ENCODE measurements at regions not wholly inside any gene's neighbourhood (a gene's known extent, or its start where the extent isn't known, plus 50 kb on each side); places are given as distances from the start of the nearest gene placed in this dataset.

- H3K4me3 Mint-ChIP-seq, result no peak overlapping the region
- no peaks in the 10 kb centered on the region for H3K36me3 Mint-ChIP-seq
- H3K27ac Mint-ChIP-seq, result no peak overlapping the region
- H3K4me1 Mint-ChIP-seq, result no peaks in the 10 kb centered on the region
- peaks cover 8% of the 10 kb centered on the region for H3K9me3 Mint-ChIP-seq
- DNase-seq, result no peak
- no peaks in the 10 kb centered on the region for H3K27me3 Mint-ChIP-seq
Measured at GRCh38 chr16:7148606-7149005, 184.0 kb upstream of the RBFOX1 start.

DNA sequence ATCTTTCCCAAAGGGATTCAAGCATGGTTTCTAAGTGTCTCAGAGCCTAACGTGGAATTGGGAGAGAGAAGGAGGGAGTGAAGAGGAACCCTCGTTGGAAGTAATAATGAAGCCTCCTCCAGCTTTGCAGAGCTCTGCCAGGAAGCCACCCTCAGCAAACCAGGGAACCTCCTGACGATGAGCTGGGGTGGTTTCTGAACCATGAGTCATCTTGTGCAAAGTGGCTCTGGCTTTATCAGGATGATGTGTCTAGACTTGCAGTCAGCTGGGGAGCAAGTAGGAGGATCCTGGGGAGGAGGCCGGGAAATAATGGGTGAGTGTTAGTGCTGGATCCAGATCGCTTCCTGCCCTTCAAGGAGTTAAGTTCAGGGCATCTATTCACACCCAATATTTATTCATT lies 191.7 kb upstream of the RBFOX1 start:
- no peaks in the 10 kb centered on the region for H3K36me3 Mint-ChIP-seq
- H3K27me3 Mint-ChIP-seq, result no peaks in the 10 kb centered on the region
- peaks cover 12% of the 10 kb centered on the region for H3K9me3 Mint-ChIP-seq
- H3K27ac Mint-ChIP-seq, result no peak overlapping the region
- H3K4me1 Mint-ChIP-seq, result no peaks in the 10 kb centered on the region
- H3K4me3 Mint-ChIP-seq, result no peak overlapping the region
- no peak for DNase-seq

- no peaks in the 10 kb centered on the region for H3K4me1 Mint-ChIP-seq
- H3K27me3 Mint-ChIP-seq, result no peaks in the 10 kb centered on the region
- DNase-seq, result no peak
- H3K9me3 Mint-ChIP-seq, result peaks cover 10% of the 10 kb centered on the region
- no peak overlapping the region for H3K4me3 Mint-ChIP-seq
- H3K36me3 Mint-ChIP-seq, result no peaks in the 10 kb centered on the region
- H3K27ac Mint-ChIP-seq, result no peak overlapping the region
Measured at GRCh38 chr16:7137560-7138330, 194.9 kb upstream of the RBFOX1 start.

GRCh38 chr16:7132465-7132864 lies 200.2 kb upstream of the RBFOX1 start:
- H3K4me1 Mint-ChIP-seq, result no peaks in the 10 kb centered on the region
- no peak overlapping the region for H3K4me3 Mint-ChIP-seq
- peaks cover 5% of the 10 kb centered on the region for H3K9me3 Mint-ChIP-seq
- no peak for DNase-seq
- H3K27ac Mint-ChIP-seq, result no peak overlapping the region
- H3K36me3 Mint-ChIP-seq, result no peaks in the 10 kb centered on the region
- H3K27me3 Mint-ChIP-seq, result no peaks in the 10 kb centered on the region

DNA sequence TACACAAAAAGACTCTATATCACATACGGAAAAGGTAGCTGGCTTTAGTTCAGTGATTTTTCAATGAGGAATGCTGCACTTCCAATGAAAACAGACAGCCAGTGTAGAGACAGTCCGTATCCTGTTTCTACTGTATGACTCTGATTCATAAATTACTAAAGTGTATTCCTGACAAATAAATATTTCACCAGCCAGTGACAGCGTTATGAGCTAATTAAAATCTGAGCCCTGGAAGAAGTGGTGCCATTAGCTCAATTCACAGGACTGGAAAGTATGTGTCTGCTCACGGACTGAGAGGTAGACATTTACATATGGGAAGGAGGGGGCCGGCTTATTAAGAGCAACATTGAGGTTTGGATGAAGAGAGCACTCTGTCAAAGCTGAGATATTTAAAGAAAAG lies 207.9 kb upstream of the RBFOX1 start:
- no peak overlapping the region for H3K27ac Mint-ChIP-seq
- no peak overlapping the region for H3K4me3 Mint-ChIP-seq
- no peaks in the 10 kb centered on the region for H3K36me3 Mint-ChIP-seq
- H3K4me1 Mint-ChIP-seq, result no peaks in the 10 kb centered on the region
- no peaks in the 10 kb centered on the region for H3K27me3 Mint-ChIP-seq
- no peak for DNase-seq
- peaks cover 5% of the 10 kb centered on the region for H3K9me3 Mint-ChIP-seq

GRCh38 chr16:7124242-7124641 lies 208.4 kb upstream of the RBFOX1 start:
- Mint-ChIP-seq H3K36me3 (no peaks in the 10 kb centered on the region), H3K4me3 (no peak overlapping the region), H3K27ac (no peak overlapping the region), H3K9me3 (peaks cover 2% of the 10 kb centered on the region), H3K27me3 (no peaks in the 10 kb centered on the region), H3K4me1 (no peaks in the 10 kb centered on the region)
- DNase-seq, result no peak

DNA sequence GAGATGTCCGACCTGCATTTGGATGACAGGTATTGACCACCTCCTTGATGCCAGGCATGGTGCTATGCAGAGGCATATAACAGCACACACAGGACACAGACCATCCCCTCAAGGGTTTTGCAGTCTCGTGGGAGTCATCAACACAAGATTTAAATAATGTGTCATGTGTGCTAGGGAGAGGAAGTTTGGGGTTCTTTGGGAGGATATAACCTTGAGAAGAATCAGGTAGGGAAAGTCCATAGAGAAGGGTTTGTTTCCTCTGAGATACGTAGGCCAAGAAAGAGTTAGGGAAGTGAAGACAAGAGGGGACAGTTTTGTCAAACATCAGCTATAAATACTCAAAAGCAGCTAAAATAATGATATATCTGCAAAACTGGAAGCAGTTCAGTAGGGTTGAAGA lies 215.9 kb upstream of the RBFOX1 start:
- no peak overlapping the region for H3K27ac Mint-ChIP-seq
- H3K36me3 Mint-ChIP-seq, result no peaks in the 10 kb centered on the region
- H3K4me1 Mint-ChIP-seq, result no peaks in the 10 kb centered on the region
- no peak for DNase-seq
- no peaks in the 10 kb centered on the region for H3K9me3 Mint-ChIP-seq
- H3K4me3 Mint-ChIP-seq, result no peak overlapping the region
- H3K27me3 Mint-ChIP-seq, result no peaks in the 10 kb centered on the region

DNA sequence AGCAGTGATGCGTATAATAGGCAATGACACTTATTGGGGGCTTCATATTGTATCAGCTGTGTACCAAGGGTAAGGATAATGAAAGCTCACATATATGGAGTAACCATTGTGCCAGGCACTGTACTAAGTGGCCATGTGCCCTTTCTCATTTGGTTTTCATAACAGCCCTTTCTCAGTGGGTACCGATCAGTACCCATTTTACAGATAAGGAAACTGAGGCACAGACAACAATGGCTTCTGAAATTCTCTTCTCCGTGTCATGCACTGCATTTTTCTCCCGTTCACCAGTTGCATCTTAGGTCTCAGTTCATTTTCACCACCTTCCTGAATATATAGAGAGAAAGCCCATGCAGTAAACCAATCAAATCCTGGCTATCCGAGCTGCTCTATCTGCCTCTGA lies 216.7 kb upstream of the RBFOX1 start:
- H3K36me3 Mint-ChIP-seq, result no peaks in the 10 kb centered on the region
- no peak overlapping the region for H3K4me3 Mint-ChIP-seq
- no peaks in the 10 kb centered on the region for H3K27me3 Mint-ChIP-seq
- H3K27ac Mint-ChIP-seq, result no peak overlapping the region
- DNase-seq, result no peak
- no peaks in the 10 kb centered on the region for H3K9me3 Mint-ChIP-seq
- no peaks in the 10 kb centered on the region for H3K4me1 Mint-ChIP-seq

GRCh38 chr16:7113949-7114348 lies 218.7 kb upstream of the RBFOX1 start:
- no peak for DNase-seq

GRCh38 chr16:7113395-7113794 lies 219.2 kb upstream of the RBFOX1 start:
- Mint-ChIP-seq H3K4me1 (no peaks in the 10 kb centered on the region), H3K4me3 (no peak overlapping the region), H3K27me3 (no peaks in the 10 kb centered on the region), H3K27ac (no peak overlapping the region), H3K36me3 (no peaks in the 10 kb centered on the region), H3K9me3 (peaks cover 5% of the 10 kb centered on the region)
- DNase-seq, result no peak

More at GRCh38 chr16:7113949-7114348, 218.7 kb upstream of the RBFOX1 start:
- Mint-ChIP-seq H3K27ac (no peak overlapping the region), H3K9me3 (no peaks in the 10 kb centered on the region), H3K4me3 (no peak overlapping the region), H3K36me3 (no peaks in the 10 kb centered on the region), H3K27me3 (no peaks in the 10 kb centered on the region), H3K4me1 (no peaks in the 10 kb centered on the region)

GRCh38 chr16:7111265-7111664 lies 221.4 kb upstream of the RBFOX1 start:
- H3K4me3 Mint-ChIP-seq, result no peak overlapping the region

DNA sequence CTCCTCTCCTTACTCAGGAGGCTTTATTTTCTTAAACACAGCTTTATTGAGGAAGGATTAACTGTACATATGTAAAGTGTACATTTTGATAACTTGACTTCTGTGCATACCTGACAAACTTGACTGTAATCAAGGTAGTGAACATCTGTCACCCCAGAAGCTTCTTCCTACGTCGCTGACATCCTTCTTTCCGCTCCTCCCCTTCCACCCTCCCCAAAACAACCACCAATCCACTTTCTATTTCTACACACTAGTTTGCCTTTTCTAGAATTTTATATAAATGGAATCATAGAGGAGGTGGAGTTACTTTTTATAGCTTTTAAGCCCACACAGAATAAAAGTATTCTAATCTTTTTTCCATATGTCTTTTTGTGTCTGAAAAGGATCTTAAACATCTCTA lies 225.2 kb upstream of the RBFOX1 start:
- Mint-ChIP-seq H3K4me3 (no peak overlapping the region), H3K4me1 (no peaks in the 10 kb centered on the region), H3K36me3 (no peaks in the 10 kb centered on the region), H3K9me3 (peaks cover 7% of the 10 kb centered on the region), H3K27me3 (no peaks in the 10 kb centered on the region), H3K27ac (no peak overlapping the region)
- no peak for DNase-seq

More at GRCh38 chr16:7111265-7111664, 221.4 kb upstream of the RBFOX1 start:
- H3K27me3 Mint-ChIP-seq, result no peaks in the 10 kb centered on the region
- no peaks in the 10 kb centered on the region for H3K4me1 Mint-ChIP-seq
- no peak overlapping the region for H3K27ac Mint-ChIP-seq
- no peak for DNase-seq
- no peaks in the 10 kb centered on the region for H3K36me3 Mint-ChIP-seq
- H3K9me3 Mint-ChIP-seq, result peaks cover 6% of the 10 kb centered on the region

GRCh38 chr16:7103056-7103455 lies 229.6 kb upstream of the RBFOX1 start:
- no peak for DNase-seq
- no peaks in the 10 kb centered on the region for H3K27me3 Mint-ChIP-seq
- H3K27ac Mint-ChIP-seq, result no peak overlapping the region
- no peaks in the 10 kb centered on the region for H3K36me3 Mint-ChIP-seq
- H3K4me3 Mint-ChIP-seq, result no peak overlapping the region
- H3K4me1 Mint-ChIP-seq, result no peaks in the 10 kb centered on the region
- peaks cover 10% of the 10 kb centered on the region for H3K9me3 Mint-ChIP-seq

DNA sequence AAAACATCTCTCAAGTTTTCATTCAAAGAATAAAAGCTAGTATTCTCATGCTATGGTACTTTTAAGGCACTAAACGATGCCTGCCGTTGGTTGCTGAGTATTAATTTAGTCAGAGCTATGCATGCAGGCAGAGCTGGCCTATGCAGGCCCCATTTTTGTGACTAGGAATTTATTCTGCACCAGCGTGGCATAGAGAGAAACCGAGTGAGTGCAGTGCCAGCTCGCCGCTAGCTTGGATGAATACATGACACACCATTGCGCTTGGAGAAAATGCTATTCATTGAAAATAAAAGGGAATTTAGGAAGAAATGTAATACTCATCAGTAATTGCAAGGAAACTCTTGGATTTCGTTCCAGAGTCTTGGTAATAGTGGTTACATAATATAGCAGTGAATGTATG lies 231.6 kb upstream of the RBFOX1 start:
- no peak overlapping the region for H3K27ac Mint-ChIP-seq
- H3K4me3 Mint-ChIP-seq, result no peak overlapping the region
- H3K27me3 Mint-ChIP-seq, result no peaks in the 10 kb centered on the region
- H3K4me1 Mint-ChIP-seq, result no peaks in the 10 kb centered on the region
- H3K9me3 Mint-ChIP-seq, result peaks cover 14% of the 10 kb centered on the region
- no peak for DNase-seq
- no peaks in the 10 kb centered on the region for H3K36me3 Mint-ChIP-seq

DNA sequence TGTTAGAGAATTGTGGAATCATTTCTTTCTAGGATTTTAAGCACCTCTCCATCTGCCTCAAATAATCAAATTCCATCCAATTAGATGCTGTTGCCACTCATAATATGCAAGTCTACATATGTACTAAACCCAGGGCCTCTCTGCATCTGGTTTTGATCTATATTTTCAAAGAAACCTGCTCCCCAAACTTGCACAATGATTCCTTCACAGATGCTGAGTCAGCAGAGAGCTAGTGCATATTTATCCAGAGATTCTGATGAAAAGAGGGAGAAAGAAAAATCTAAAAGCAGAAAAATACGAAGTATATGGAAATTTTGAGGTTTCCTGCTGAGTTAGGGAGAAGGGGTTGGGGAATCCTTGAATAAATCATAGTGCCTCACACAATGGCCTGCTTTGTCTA lies 235.1 kb upstream of the RBFOX1 start:
- DNase-seq, result no peak
- H3K4me1 Mint-ChIP-seq, result no peaks in the 10 kb centered on the region
- H3K4me3 Mint-ChIP-seq, result no peak overlapping the region
- H3K27ac Mint-ChIP-seq, result no peak overlapping the region
- no peaks in the 10 kb centered on the region for H3K36me3 Mint-ChIP-seq
- H3K9me3 Mint-ChIP-seq, result peaks cover 17% of the 10 kb centered on the region
- no peaks in the 10 kb centered on the region for H3K27me3 Mint-ChIP-seq

- DNase-seq, result no peak
- Mint-ChIP-seq H3K9me3 (peaks cover 9% of the 10 kb centered on the region), H3K27ac (no peak overlapping the region), H3K4me1 (no peaks in the 10 kb centered on the region), H3K27me3 (no peaks in the 10 kb centered on the region), H3K4me3 (no peak overlapping the region), H3K36me3 (no peaks in the 10 kb centered on the region)
Measured at GRCh38 chr16:7093511-7093910, 239.1 kb upstream of the RBFOX1 start.
